ENCODE measurements at regions not wholly inside any gene's neighbourhood (a gene's known extent, or its start where the extent isn't known, plus 50 kb on each side); places are given as distances from the start of the nearest gene placed in this dataset.
A peak's percentile ranks its signal among the peaks of the same experiment; 100 is the strongest.

DNA sequence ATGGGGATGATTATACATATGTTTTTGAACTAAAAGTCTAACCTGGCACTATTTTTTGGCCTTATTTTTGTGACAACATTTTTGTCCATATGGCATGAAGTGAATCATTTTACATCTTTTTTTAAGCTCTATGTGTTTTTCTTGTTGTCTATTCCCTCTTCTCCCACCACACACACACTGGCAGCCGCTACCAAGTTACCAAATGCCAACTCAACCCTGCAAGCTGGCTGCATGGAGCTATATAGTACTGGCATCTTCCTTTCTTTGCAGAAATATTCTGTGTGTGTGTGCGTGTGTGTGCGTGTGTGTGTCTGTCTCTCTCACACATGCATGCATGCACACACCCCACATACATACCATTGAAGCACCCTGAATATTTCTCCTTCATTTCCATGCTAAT is 278.9 kb upstream of the SOX5 start:
- H3K4me3 ChIP-seq: no peak overlapping the region
- H3K9me3 ChIP-seq: no peaks in the 10 kb centered on the region
- TF ChIP-seq POLR2A (IDR thresholded peaks at IDR 0.05) (no peak), EP300 (IDR thresholded peaks at IDR 0.05) (no peak)
- TF ChIP-seq, protein P1, sequence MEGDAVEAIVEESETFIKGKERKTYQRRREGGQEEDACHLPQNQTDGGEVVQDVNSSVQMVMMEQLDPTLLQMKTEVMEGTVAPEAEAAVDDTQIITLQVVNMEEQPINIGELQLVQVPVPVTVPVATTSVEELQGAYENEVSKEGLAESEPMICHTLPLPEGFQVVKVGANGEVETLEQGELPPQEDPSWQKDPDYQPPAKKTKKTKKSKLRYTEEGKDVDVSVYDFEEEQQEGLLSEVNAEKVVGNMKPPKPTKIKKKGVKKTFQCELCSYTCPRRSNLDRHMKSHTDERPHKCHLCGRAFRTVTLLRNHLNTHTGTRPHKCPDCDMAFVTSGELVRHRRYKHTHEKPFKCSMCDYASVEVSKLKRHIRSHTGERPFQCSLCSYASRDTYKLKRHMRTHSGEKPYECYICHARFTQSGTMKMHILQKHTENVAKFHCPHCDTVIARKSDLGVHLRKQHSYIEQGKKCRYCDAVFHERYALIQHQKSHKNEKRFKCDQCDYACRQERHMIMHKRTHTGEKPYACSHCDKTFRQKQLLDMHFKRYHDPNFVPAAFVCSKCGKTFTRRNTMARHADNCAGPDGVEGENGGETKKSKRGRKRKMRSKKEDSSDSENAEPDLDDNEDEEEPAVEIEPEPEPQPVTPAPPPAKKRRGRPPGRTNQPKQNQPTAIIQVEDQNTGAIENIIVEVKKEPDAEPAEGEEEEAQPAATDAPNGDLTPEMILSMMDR (IDR thresholded peaks at IDR 0.05): no peak
- 95 to 98% methylated on average over 3 of the region's 3 CpGs for WGBS, 2 donors
- no peaks in the 10 kb centered on the region for H3K36me3 ChIP-seq
- no peak for DNase-seq (ENCODE audit: low spot score in 2 of 2)
- no peak overlapping the region for H3K27ac ChIP-seq
- no peaks in the 10 kb centered on the region for H3K27me3 ChIP-seq
- peaks cover 0 to 26% (median 5%) of the 10 kb centered on the region in 4 donors for H3K4me1 ChIP-seq

DNA sequence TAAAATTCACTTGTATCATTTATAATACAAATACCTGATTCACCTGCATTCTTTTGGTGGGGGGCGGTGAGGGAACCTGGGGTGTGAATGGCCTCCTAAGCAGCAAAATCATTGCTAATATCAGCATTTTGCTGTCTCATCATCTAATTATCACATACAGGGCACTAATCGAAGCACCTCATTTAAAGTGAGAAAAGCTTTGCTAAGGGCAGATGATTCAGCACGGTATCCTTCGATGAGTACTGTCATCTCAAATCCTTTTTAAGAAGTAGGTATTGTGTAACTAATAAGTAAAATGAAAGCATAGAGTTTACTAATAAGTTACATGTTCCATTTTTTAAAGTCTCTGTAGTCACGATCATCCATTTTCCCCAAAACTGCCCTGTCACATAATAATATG is 278.1 kb upstream of the SOX5 start:
- 91 to 95% methylated on average over 5 of the region's 5 CpGs for WGBS, 2 donors
- peaks cover 0 to 26% (median 5%) of the 10 kb centered on the region in 4 donors for H3K4me1 ChIP-seq
- no peak overlapping the region for H3K4me3 ChIP-seq
- no peak overlapping the region for H3K27ac ChIP-seq
- H3K9me3 ChIP-seq: no peaks in the 10 kb centered on the region
- TF ChIP-seq, protein P1 (IDR thresholded peaks at IDR 0.05): no peak
- no peak for TF ChIP-seq EP300 (IDR thresholded peaks at IDR 0.05)
- TF ChIP-seq POLR2A (IDR thresholded peaks at IDR 0.05): no peak
- H3K27me3 ChIP-seq: no peaks in the 10 kb centered on the region
- no peaks in the 10 kb centered on the region for H3K36me3 ChIP-seq
- DNase-seq (ENCODE audit: low spot score in 2 of 2): no peak

DNA sequence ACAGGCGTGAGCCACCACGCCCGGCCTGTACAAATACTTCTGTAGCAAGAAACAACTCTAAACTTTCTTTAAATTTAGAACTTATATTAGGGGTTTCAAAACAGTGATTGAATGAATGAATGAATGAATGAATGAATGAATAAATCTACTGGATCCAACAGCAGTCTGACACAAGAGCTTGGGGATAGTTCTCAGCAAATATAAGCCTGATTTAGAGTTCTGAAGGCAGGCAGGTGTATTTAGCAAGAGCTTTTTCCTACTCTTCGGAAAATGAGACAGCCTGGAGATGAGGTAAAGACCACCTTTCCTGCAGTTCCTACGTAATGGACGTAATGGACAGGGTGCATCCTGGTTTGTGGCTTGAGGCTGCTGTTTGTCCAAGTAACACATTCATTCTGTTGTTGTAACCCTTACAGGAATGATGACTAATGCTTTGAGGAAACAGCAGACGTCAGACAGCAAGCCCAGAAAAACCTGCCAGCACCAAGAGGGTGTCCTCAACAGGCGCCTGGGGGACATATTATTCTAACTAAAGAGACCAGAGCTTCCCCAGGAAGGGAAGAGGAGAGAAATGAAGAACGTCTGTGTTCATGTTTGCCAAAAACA is 277.4 kb upstream of the SOX5 start:
- TF ChIP-seq POLR2A (IDR thresholded peaks at IDR 0.05) (no peak), EP300 (IDR thresholded peaks at IDR 0.05) (peak in 1 of 2 donors; percentile 31)
- DNase-seq (ENCODE audit: low spot score in 2 of 2): no peak
- no peak overlapping the region for H3K27ac ChIP-seq

DNA sequence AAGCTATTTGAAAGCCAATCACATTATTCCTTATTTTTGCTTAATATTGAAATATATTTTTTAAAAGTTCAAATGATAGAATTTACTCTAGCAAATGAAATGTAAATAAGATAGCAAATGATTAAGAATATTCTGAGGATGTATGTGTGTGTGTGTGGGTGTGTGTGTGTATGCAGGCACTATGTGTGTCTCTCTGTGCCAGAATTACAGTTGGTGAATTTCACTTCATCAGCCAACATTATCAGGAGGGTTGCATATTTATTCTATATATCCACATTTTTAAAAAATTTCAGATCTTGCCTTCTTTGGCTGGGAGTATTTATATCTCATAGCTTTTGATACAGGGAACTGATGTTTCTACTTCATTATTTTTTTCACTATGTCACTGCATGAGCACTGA is 274.9 kb upstream of the SOX5 start:
- Histone ChIP-seq H3K4me3 (no peak overlapping the region), H3K9me3 (no peaks in the 10 kb centered on the region), H3K4me1 (peaks cover 0 to 11% (median 4%) of the 10 kb centered on the region in 4 donors), H3K27ac (no peak overlapping the region), H3K27me3 (no peaks in the 10 kb centered on the region), H3K36me3 (no peaks in the 10 kb centered on the region)
- TF ChIP-seq POLR2A (IDR thresholded peaks at IDR 0.05): no peak
- TF ChIP-seq EP300 (IDR thresholded peaks at IDR 0.05): no peak
- TF ChIP-seq, protein P1 (IDR thresholded peaks at IDR 0.05): no peak
- no peak for DNase-seq (ENCODE audit: low spot score in 2 of 2)

More for the DNA sequence above, 277.4 kb upstream of the SOX5 start:
- H3K27me3 ChIP-seq: no peaks in the 10 kb centered on the region
- H3K4me3 ChIP-seq: no peak overlapping the region
- WGBS, 2 donors: 66 to 70% methylated on average over 9 of the region's 9 CpGs
- H3K9me3 ChIP-seq: no peaks in the 10 kb centered on the region
- H3K4me1 ChIP-seq: peaks cover 0 to 26% (median 5%) of the 10 kb centered on the region in 4 donors
- H3K36me3 ChIP-seq: no peaks in the 10 kb centered on the region

DNA sequence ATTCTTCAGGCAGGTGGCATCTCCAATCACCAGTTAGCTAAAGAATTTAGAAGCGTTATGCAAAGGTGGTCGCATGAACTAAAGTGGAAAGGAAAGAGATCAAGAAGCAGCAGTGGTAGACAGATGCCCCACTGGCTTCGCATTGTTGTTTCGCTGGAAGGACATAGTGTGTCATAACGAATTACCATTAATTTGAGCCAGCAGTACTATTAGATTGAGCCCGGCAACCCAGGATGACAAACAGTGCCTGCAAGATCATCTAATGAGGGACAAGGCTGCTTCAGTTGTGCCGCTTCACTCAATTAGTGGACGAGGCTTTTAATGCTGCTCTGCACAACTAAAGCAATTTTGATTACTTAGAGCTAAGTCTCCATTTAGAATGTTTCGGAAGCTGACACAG is 274.5 kb upstream of the SOX5 start:
- H3K36me3 ChIP-seq: no peaks in the 10 kb centered on the region
- WGBS, 2 donors: 88 to 91% methylated on average over 9 of the region's 9 CpGs
- H3K27ac ChIP-seq: no peak overlapping the region
- TF ChIP-seq EP300 (IDR thresholded peaks at IDR 0.05) (no peak), POLR2A (IDR thresholded peaks at IDR 0.05) (no peak)
- TF ChIP-seq, protein P1 (IDR thresholded peaks at IDR 0.05): no peak
- no peaks in the 10 kb centered on the region for H3K27me3 ChIP-seq
- no peak for DNase-seq (ENCODE audit: low spot score in 2 of 2)
- no peak overlapping the region for H3K4me3 ChIP-seq
- no peaks in the 10 kb centered on the region for H3K9me3 ChIP-seq
- H3K4me1 ChIP-seq: peaks cover 0 to 7% (median 1%) of the 10 kb centered on the region in 4 donors
